Dendritic cell treated with granulocyte-macrophage colony-stimulating factor and Interleukin-4, amounts not matched to agents 40 ng/mL and 50 ng/mL, for 4 days (primary cell): ENCODE measurements at regions not wholly inside any gene's neighbourhood (a gene's known extent, or its start where the extent isn't known, plus 50 kb on each side); places are given as distances from the start of the nearest gene placed in this dataset.

Source experiments
- H3K27ac Mint-ChIP-seq: one replicate; pipeline ENCODE4 v1.8.0; 2022; ENCODE audit warnings: mild to moderate bottlenecking, mixed read lengths
- H3K27me3 Mint-ChIP-seq: one replicate; pipeline ENCODE4 v1.8.0; 2022; ENCODE audit warnings: mild to moderate bottlenecking, mixed read lengths
- H3K36me3 Mint-ChIP-seq: one replicate; pipeline ENCODE4 v1.8.0; 2022; ENCODE audit warnings: low read depth, mixed read lengths
- H3K4me1 Mint-ChIP-seq: one replicate; pipeline ENCODE4 v1.8.0; 2022; ENCODE audit warnings: low read depth, mixed read lengths
- H3K4me3 Mint-ChIP-seq: one replicate; pipeline ENCODE4 v1.8.0; 2022; ENCODE audit warnings: mild to moderate bottlenecking, moderate library complexity, mixed read lengths
- H3K9me3 Mint-ChIP-seq: one replicate; pipeline ENCODE4 v1.8.0; 2022; ENCODE audit warnings: mixed read lengths
- intact Hi-C: fragments of 100-400 bp; cut with micrococcal nuclease; formaldehyde crosslinking; loops from one replicate; pipeline ENCODE4 v1.15.0; 2022

GRCh38 chr3:152930516-152930915 is 95.6 kb downstream of the P2RY1 start:
- intact Hi-C loops, result no loop called here
- no peaks in the 10 kb centered on the region for H3K9me3 Mint-ChIP-seq
- H3K36me3 Mint-ChIP-seq, result no peaks in the 10 kb centered on the region
- no peak overlapping the region for H3K4me3 Mint-ChIP-seq
- peaks cover 5% of the 10 kb centered on the region for H3K4me1 Mint-ChIP-seq
- H3K27ac Mint-ChIP-seq, result no peak overlapping the region
- H3K27me3 Mint-ChIP-seq, result peaks cover 2% of the 10 kb centered on the region

GRCh38 chr3:152937234-152937633 is 102.3 kb downstream of the P2RY1 start:
- Mint-ChIP-seq H3K27me3 (peaks cover 2% of the 10 kb centered on the region), H3K4me3 (no peak overlapping the region), H3K4me1 (no peaks in the 10 kb centered on the region), H3K9me3 (no peaks in the 10 kb centered on the region), H3K36me3 (no peaks in the 10 kb centered on the region), H3K27ac (no peak overlapping the region)
- intact Hi-C loops, result no loop called here

GRCh38 chr3:152938974-152939636 is 104.2 kb downstream of the P2RY1 start:
- Mint-ChIP-seq H3K9me3 (no peaks in the 10 kb centered on the region), H3K4me3 (no peak overlapping the region), H3K4me1 (peaks cover 7% of the 10 kb centered on the region), H3K27me3 (peaks cover 2% of the 10 kb centered on the region), H3K36me3 (no peaks in the 10 kb centered on the region), H3K27ac (no peak overlapping the region)
- intact Hi-C loops, result no loop called here

- no peaks in the 10 kb centered on the region for H3K36me3 Mint-ChIP-seq
- intact Hi-C loops, result no loop called here
- no peaks in the 10 kb centered on the region for H3K9me3 Mint-ChIP-seq
- no peaks in the 10 kb centered on the region for H3K27me3 Mint-ChIP-seq
- no peak overlapping the region for H3K27ac Mint-ChIP-seq
- H3K4me3 Mint-ChIP-seq, result no peak overlapping the region
- peaks cover 14% of the 10 kb centered on the region for H3K4me1 Mint-ChIP-seq
Measured at GRCh38 chr3:152941859-152942258, 106.9 kb downstream of the P2RY1 start.

- intact Hi-C loops, result no loop called here
- no peak overlapping the region for H3K27ac Mint-ChIP-seq
- no peaks in the 10 kb centered on the region for H3K9me3 Mint-ChIP-seq
- H3K4me1 Mint-ChIP-seq, result peaks cover 14% of the 10 kb centered on the region
- H3K4me3 Mint-ChIP-seq, result no peak overlapping the region
- H3K27me3 Mint-ChIP-seq, result no peaks in the 10 kb centered on the region
- no peaks in the 10 kb centered on the region for H3K36me3 Mint-ChIP-seq
Measured at GRCh38 chr3:152942366-152942765, 107.4 kb downstream of the P2RY1 start.

GRCh38 chr3:152943645-152944044 is 108.7 kb downstream of the P2RY1 start:
- Mint-ChIP-seq H3K27ac (no peak overlapping the region), H3K4me1 (peaks cover 14% of the 10 kb centered on the region), H3K27me3 (no peaks in the 10 kb centered on the region), H3K4me3 (no peak overlapping the region), H3K36me3 (no peaks in the 10 kb centered on the region), H3K9me3 (no peaks in the 10 kb centered on the region)
- intact Hi-C loops, result no loop called here

- no peaks in the 10 kb centered on the region for H3K27me3 Mint-ChIP-seq
- intact Hi-C loops, result no loop called here
- H3K4me3 Mint-ChIP-seq, result no peak overlapping the region
- no peak overlapping the region for H3K27ac Mint-ChIP-seq
- H3K9me3 Mint-ChIP-seq, result no peaks in the 10 kb centered on the region
- H3K36me3 Mint-ChIP-seq, result no peaks in the 10 kb centered on the region
- peaks cover 14% of the 10 kb centered on the region for H3K4me1 Mint-ChIP-seq
Measured at GRCh38 chr3:152944671-152945070, 109.7 kb downstream of the P2RY1 start.

- H3K27me3 Mint-ChIP-seq, result no peaks in the 10 kb centered on the region
- peaks cover 14% of the 10 kb centered on the region for H3K4me1 Mint-ChIP-seq
- no peaks in the 10 kb centered on the region for H3K36me3 Mint-ChIP-seq
- H3K4me3 Mint-ChIP-seq, result no peak overlapping the region
- intact Hi-C loops, result no loop called here
- no peaks in the 10 kb centered on the region for H3K9me3 Mint-ChIP-seq
- H3K27ac Mint-ChIP-seq, result no peak overlapping the region
Measured at GRCh38 chr3:152945556-152945955, 110.6 kb downstream of the P2RY1 start.

- intact Hi-C loops, result no loop called here
- H3K4me3 Mint-ChIP-seq, result no peak overlapping the region
- H3K9me3 Mint-ChIP-seq, result no peaks in the 10 kb centered on the region
- H3K36me3 Mint-ChIP-seq, result no peaks in the 10 kb centered on the region
- no peak overlapping the region for H3K27ac Mint-ChIP-seq
- peaks cover 9% of the 10 kb centered on the region for H3K4me1 Mint-ChIP-seq
- H3K27me3 Mint-ChIP-seq, result no peaks in the 10 kb centered on the region
Measured at GRCh38 chr3:152957491-152957890, 122.6 kb downstream of the P2RY1 start.

GRCh38 chr3:152959307-152959706 is 124.4 kb downstream of the P2RY1 start:
- H3K27me3 Mint-ChIP-seq, result no peaks in the 10 kb centered on the region
- H3K36me3 Mint-ChIP-seq, result no peaks in the 10 kb centered on the region
- intact Hi-C loops, result no loop called here
- no peak overlapping the region for H3K4me3 Mint-ChIP-seq
- H3K27ac Mint-ChIP-seq, result no peak overlapping the region
- peaks cover 21% of the 10 kb centered on the region for H3K4me1 Mint-ChIP-seq
- H3K9me3 Mint-ChIP-seq, result no peaks in the 10 kb centered on the region

- H3K4me1 Mint-ChIP-seq, result peaks cover 33% of the 10 kb centered on the region
- H3K27me3 Mint-ChIP-seq, result no peaks in the 10 kb centered on the region
- H3K4me3 Mint-ChIP-seq, result no peak overlapping the region
- H3K9me3 Mint-ChIP-seq, result no peaks in the 10 kb centered on the region
- intact Hi-C loops, result loop anchor here (10.0 kb wide), 2 partner anchors 126 to 476 kb away; partner anchors contain the start of gene P2RY1
- no peak overlapping the region for H3K27ac Mint-ChIP-seq
- no peaks in the 10 kb centered on the region for H3K36me3 Mint-ChIP-seq
Measured at GRCh38 chr3:152960684-152961083, 125.8 kb downstream of the P2RY1 start.

GRCh38 chr3:152961323-152961722 is 126.4 kb downstream of the P2RY1 start:
- peaks cover 33% of the 10 kb centered on the region for H3K4me1 Mint-ChIP-seq
- H3K9me3 Mint-ChIP-seq, result no peaks in the 10 kb centered on the region
- no peaks in the 10 kb centered on the region for H3K27me3 Mint-ChIP-seq
- H3K27ac Mint-ChIP-seq, result peak overlapping the region; percentile 2
- intact Hi-C loops, result loop anchor here (10.0 kb wide), 2 partner anchors 127 to 477 kb away; partner anchors contain the start of gene P2RY1
- H3K4me3 Mint-ChIP-seq, result no peak overlapping the region
- no peaks in the 10 kb centered on the region for H3K36me3 Mint-ChIP-seq

- intact Hi-C loops, result loop anchor here (10.0 kb wide), 2 partner anchors 130 to 480 kb away; partner anchors contain the start of gene P2RY1
- Mint-ChIP-seq H3K27me3 (no peaks in the 10 kb centered on the region), H3K27ac (peak overlapping the region; percentile 83), H3K4me3 (no peak overlapping the region), H3K36me3 (no peaks in the 10 kb centered on the region), H3K4me1 (peaks cover 49% of the 10 kb centered on the region), H3K9me3 (no peaks in the 10 kb centered on the region)
Measured at GRCh38 chr3:152964911-152965609, 130.1 kb downstream of the P2RY1 start.

GRCh38 chr3:152968388-152969024 is 133.6 kb downstream of the P2RY1 start:
- Mint-ChIP-seq H3K4me3 (no peak overlapping the region), H3K36me3 (no peaks in the 10 kb centered on the region), H3K9me3 (no peaks in the 10 kb centered on the region), H3K27ac (peak overlapping the region; percentile 26), H3K27me3 (no peaks in the 10 kb centered on the region), H3K4me1 (peaks cover 33% of the 10 kb centered on the region)
- intact Hi-C loops, result loop anchor here (10.0 kb wide), 2 partner anchors 134 to 484 kb away; partner anchors contain the start of gene P2RY1
